ENCODE measurements at regions not wholly inside any gene's neighbourhood (a gene's known extent, or its start where the extent isn't known, plus 50 kb on each side); places are given as distances from the start of the nearest gene placed in this dataset.
"Not testable (repeated sequence)": the region's sequence is repeated elsewhere in the genome, so short reads cannot be mapped to it uniquely, and the experiment has no call there.

GRCh38 chr2:184030989-184031388 is 567.3 kb upstream of the ZNF804A start:
- DNase-seq: no peak

GRCh38 chr2:184031402-184032147 is 566.8 kb upstream of the ZNF804A start:
- no peak for DNase-seq

- no peak for DNase-seq
These were observed 565.3 kb upstream of the ZNF804A start for GRCh38 chr2:184032983-184033382.

GRCh38 chr2:184037273-184037672 is 561.1 kb upstream of the ZNF804A start:
- DNase-seq: no peak

GRCh38 chr2:184039493-184039892 is 558.8 kb upstream of the ZNF804A start:
- no peak for DNase-seq

- DNase-seq: no peak
These were observed 558.1 kb upstream of the ZNF804A start for GRCh38 chr2:184040230-184040629.

GRCh38 chr2:184041077-184041476 is 557.3 kb upstream of the ZNF804A start:
- no peak for DNase-seq

GRCh38 chr2:184041777-184042176 is 556.6 kb upstream of the ZNF804A start:
- no peak for DNase-seq

- DNase-seq: no peak
These were observed 550.8 kb upstream of the ZNF804A start for GRCh38 chr2:184047536-184047935.

GRCh38 chr2:184049566-184049965 is 548.8 kb upstream of the ZNF804A start:
- no peak for DNase-seq

GRCh38 chr2:184053326-184053725 is 545.0 kb upstream of the ZNF804A start:
- no peak for DNase-seq

GRCh38 chr2:184054419-184054818 is 543.9 kb upstream of the ZNF804A start:
- not testable (repeated sequence) for DNase-seq

GRCh38 chr2:184057910-184058309 is 540.4 kb upstream of the ZNF804A start:
- no peak for DNase-seq

GRCh38 chr2:184060268-184060667 is 538.1 kb upstream of the ZNF804A start:
- not testable (repeated sequence) for DNase-seq

- DNase-seq: no peak
These were observed 530.8 kb upstream of the ZNF804A start for GRCh38 chr2:184067502-184067901.

- DNase-seq: no peak
These were observed 525.9 kb upstream of the ZNF804A start for GRCh38 chr2:184072470-184072869.

GRCh38 chr2:184078496-184078895 is 519.8 kb upstream of the ZNF804A start:
- DNase-seq: no peak

GRCh38 chr2:184091456-184091855 is 506.9 kb upstream of the ZNF804A start:
- no peak for DNase-seq

- no peak for DNase-seq
These were observed 484.5 kb upstream of the ZNF804A start for GRCh38 chr2:184113696-184114403.

GRCh38 chr2:184114439-184114838 is 483.9 kb upstream of the ZNF804A start:
- no peak for DNase-seq

GRCh38 chr2:184119989-184120800 is 478.1 kb upstream of the ZNF804A start:
- DNase-seq: no peak

- DNase-seq: no peak
These were observed 472.5 kb upstream of the ZNF804A start for GRCh38 chr2:184125867-184126266.

GRCh38 chr2:184129073-184129472 is 469.3 kb upstream of the ZNF804A start:
- no peak for DNase-seq

- no peak for DNase-seq
These were observed 460.4 kb upstream of the ZNF804A start for GRCh38 chr2:184137955-184138354.

Measured in activated effector memory CD4-positive, alpha-beta T cell treated with anti-CD3 and anti-CD28 coated beads, Interleukin-2, amount 50 U/mL, for 16 hours (primary cell).